K562 (cell line): ENCODE measurements at regions not wholly inside any gene's neighbourhood (a gene's known extent, or its start where the extent isn't known, plus 50 kb on each side); places are given as distances from the start of the nearest gene placed in this dataset.

Experiments used
- ATAC-seq: fragments of 200-7000 bp; cut with Tn5 transposase; 3 replicates; pipeline ENCODE4 v1.9.1; 2020; ENCODE audit warnings: moderate library complexity
- BruUV-seq: library from RNA; stranded (reverse); fragments of 400-500 nt; replicated peaks from 2 replicates; lab custom pipeline; 2021; lab: Mats Ljungman, UMichigan
- CTCF ChIA-PET: fragments of 300-600 bp; formaldehyde crosslinking; extraction: SDS; loops from one replicate; lab custom pipeline; 2021; ENCODE audit warnings: low intra/inter-chr PET ratio; lab: Yijun Ruan, JAX
- POLR2A ChIA-PET: fragments of 300-600, 350-650 bp; sonication (Branson Sonifier 250); formaldehyde crosslinking; extraction: SDS; loops from one replicate; lab custom pipeline; 2021; ENCODE audit warnings: antibody characterized with exemption, inconsistent platforms; lab: Yijun Ruan, JAX
- DNase-seq, 4 experiments: peaks; one replicate each; pipeline versions ENCODE4 v3.0.0 to v3.0.0-alpha.2; 2011 to 2018; ENCODE audit warnings: low spot score in 3 of 4, mixed read lengths in 3 of 4; ENCODE audit errors: extremely low read depth in 1 of 4
- FAIRE-seq: peaks from 2 replicates; lab custom pipeline; 2011; peaks lifted over from hg19 to GRCh38; lab: Jason Lieb, UNC
- H2AFZ ChIP-seq: 2 replicates; pipeline ENCODE4 v1.6.0; 2011; ENCODE audit warnings: low read depth, low read length, control low read depth, inconsistent platforms
- H3K27ac ChIP-seq: fragments of 200-600 bp; 3 replicates; pipeline ENCODE4 v1.8.0; 2011; ENCODE audit warnings: low read depth, mild to moderate bottlenecking, control low read depth, inconsistent platforms, low read length, moderate library complexity, mixed read lengths; ENCODE audit errors: extremely low read depth
- H3K27me3 ChIP-seq, 2 experiments: fragments of 300-600 bp in 1 of 2; 2 replicates in 1 of 2; 3 replicates in 1 of 2; pipeline versions ENCODE4 v1.6.0 to v1.8.0; 2011; ENCODE audit warnings: inconsistent platforms in 2 of 2, low read length in 2 of 2, mild to moderate bottlenecking in 1 of 2, mixed read lengths in 1 of 2, moderate library complexity in 1 of 2; ENCODE audit not compliant: control insufficient read depth in 2 of 2, insufficient read depth in 2 of 2
- H3K36me3 ChIP-seq: fragments of 300-600 bp; 3 replicates; pipeline ENCODE4 v1.8.0; 2011; ENCODE audit warnings: mild to moderate bottlenecking, low read length, inconsistent platforms; ENCODE audit not compliant: control insufficient read depth, insufficient read depth
- H3K4me1 ChIP-seq, 2 experiments: fragments of 200-600 bp in 1 of 2; replicated peaks in 1 of 2; 2 replicates in 1 of 2; 3 replicates in 1 of 2; pipeline versions ENCODE4 v1.5.1 to v1.8.0; 2011; ENCODE audit warnings: inconsistent platforms in 2 of 2, low read length in 2 of 2, mild to moderate bottlenecking in 1 of 2, mixed read lengths in 1 of 2, moderate library complexity in 1 of 2; ENCODE audit not compliant: control insufficient read depth in 2 of 2, insufficient read depth in 2 of 2
- H3K4me2 ChIP-seq: 2 replicates; pipeline ENCODE4 v1.6.1; 2011; ENCODE audit warnings: low read length, control low read depth, inconsistent platforms, mixed read lengths; ENCODE audit not compliant: insufficient read depth
- H3K4me3 ChIP-seq: fragments of 200-600 bp; sonication (generic), shearing (Covaris generic); 2 replicates; pipeline ENCODE4 v1.5.1; 2016; ENCODE audit warnings: control low read depth, inconsistent platforms
- H3K79me2 ChIP-seq: fragments of 200-600 bp; 3 replicates; pipeline ENCODE4 v1.8.0; 2011; ENCODE audit warnings: low read length, inconsistent platforms; ENCODE audit not compliant: control insufficient read depth, insufficient read depth
- H3K9ac ChIP-seq, 2 experiments: 2 replicates each; pipeline versions ENCODE4 v1.6.0 to v1.6.1; 2011; ENCODE audit warnings: low read depth in 2 of 2, low read length in 2 of 2, control low read depth in 1 of 2, inconsistent platforms in 1 of 2, mild to moderate bottlenecking in 1 of 2, mixed read lengths in 1 of 2; ENCODE audit not compliant: insufficient read depth in 1 of 2
- H3K9me1 ChIP-seq: one replicate; pipeline ENCODE4 v1.6.0; 2011; ENCODE audit warnings: inconsistent platforms, mild to moderate bottlenecking, low read length, moderate library complexity; ENCODE audit not compliant: control insufficient read depth, insufficient read depth
- H3K9me3 ChIP-seq: replicated peaks from 2 replicates; pipeline ENCODE4 v1.5.1; 2011; ENCODE audit warnings: low read depth, low read length, inconsistent platforms; ENCODE audit not compliant: control insufficient read depth, insufficient read depth
- H4K20me1 ChIP-seq: replicated peaks from 2 replicates; pipeline ENCODE4 v1.6.1; 2011; ENCODE audit warnings: low read length, inconsistent platforms, mixed read lengths; ENCODE audit not compliant: control insufficient read depth, insufficient read depth
- NR2C2 ChIP-seq, 2 experiments: fragments of 200-800 bp in 1 of 2; sonication (Bioruptor generic) in 1 of 2; sonication (generic) in 1 of 2; formaldehyde crosslinking in 1 of 2; IDR thresholded peaks; 2 replicates each; pipeline versions ENCODE4 v1.6.1 to v1.8.0; 2016 to 2022; ENCODE audit warnings: mild to moderate bottlenecking in 1 of 2, missing compliant biosample characterization in 1 of 2, missing genetic modification characterization in 1 of 2, missing genetic modification reagents in 1 of 2
- PRMT5 ChIP-seq: sonication (generic); formaldehyde crosslinking; IDR thresholded peaks from 2 replicates; pipeline ENCODE4 v1.5.0; 2020; ENCODE audit warnings: missing genetic modification reagents
- RBFOX2 ChIP-seq: fragments of 200-400 bp; formaldehyde crosslinking; IDR thresholded peaks from 2 replicates; pipeline ENCODE4 v1.6.1; 2017; ENCODE audit warnings: low read depth, mild to moderate bottlenecking, low read length, moderate library complexity
- RBM15 ChIP-seq: fragments of 200-400 bp; formaldehyde crosslinking; IDR thresholded peaks from 2 replicates; pipeline ENCODE4 v1.6.1; 2018; ENCODE audit warnings: mild to moderate bottlenecking, low read length, moderate library complexity; ENCODE audit not compliant: insufficient read depth
- RCOR1 ChIP-seq, 2 experiments: IDR thresholded peaks; 2 replicates each; pipeline ENCODE4 v1.6.1; 2012; ENCODE audit warnings: low read depth in 2 of 2, low read length in 2 of 2, borderline replicate concordance in 1 of 2, improper control_type of control experiment in 1 of 2
- RFX7 ChIP-seq: fragments of 250-450 bp; sonication (Bioruptor Pico); IDR thresholded peaks from 2 replicates; pipeline ENCODE4 v1.5.1; 2021; ENCODE audit warnings: mild to moderate bottlenecking
- ZNF584 ChIP-seq: fragments of 200-800 bp; sonication (Bioruptor generic); IDR thresholded peaks from 2 replicates; pipeline ENCODE4 v1.6.1; 2016; ENCODE audit warnings: low read depth, mild to moderate bottlenecking, missing genetic modification characterization, missing compliant biosample characterization
- WGBS: fragments of 100-300 bp; shearing (Covaris generic); methylation state at CpG from one replicate; pipeline ENCODE4 v1.1.6; 2016; ENCODE audit warnings: low coverage, mixed read lengths; ENCODE audit not compliant: insufficient coverage; ENCODE audit errors: missing lambda C conversion rate; 5-methylcytosine and 5-hydroxymethylcytosine counted together
- in situ Hi-C: fragments of 300-500 bp; cut with MboI; formaldehyde crosslinking; loops from 4 replicates; pipeline ENCODE4 v1.15.0; 2018; ENCODE audit warnings: inconsistent platforms, mixed read lengths
- intact Hi-C: fragments of 100-400 bp; cut with micrococcal nuclease; formaldehyde crosslinking; loops from 2 replicates; pipeline ENCODE4 v1.14.2; 2022
- TF ChIP-seq, protein P1 (sequence below), 2 experiments: fragments of 450-650 bp; formaldehyde crosslinking in 1 of 2; IDR thresholded peaks; 2 replicates each; pipeline versions ENCODE4 v1.4.0 to v1.6.1; 2014 to 2020; ENCODE audit warnings: mild to moderate bottlenecking in 2 of 2, borderline replicate concordance in 1 of 2, low read depth in 1 of 2
- TF ChIP-seq, protein P2 (sequence below): fragments of 450-650 bp; formaldehyde crosslinking; IDR thresholded peaks from 2 replicates; pipeline ENCODE4 v1.4.0; 2020; ENCODE audit warnings: mild to moderate bottlenecking

DNA sequence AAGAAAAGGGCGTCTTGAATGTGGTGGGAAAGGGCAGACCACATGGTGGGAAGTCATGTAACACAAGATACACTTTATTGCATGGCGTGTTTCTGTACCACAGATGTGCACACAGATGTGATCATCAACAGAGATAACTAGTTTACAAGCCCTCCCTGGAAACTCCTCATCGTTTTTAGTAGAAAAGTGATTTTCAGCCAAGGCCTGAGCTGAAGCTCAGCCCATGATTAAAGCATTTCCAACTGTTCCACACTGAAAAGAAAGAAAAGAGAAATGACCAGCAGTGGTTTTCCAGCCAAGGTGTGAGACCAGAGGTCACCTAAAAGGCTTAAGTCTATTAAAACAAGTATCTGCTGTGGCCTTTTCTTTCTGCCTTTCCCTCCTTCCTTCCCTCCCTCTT, 463.9 kb upstream of the JAG1 start:
- Histone ChIP-seq H3K27me3 (no peaks in the 10 kb centered on the region), H3K4me2 (no peak overlapping the region), H3K4me1 (no peaks in the 10 kb centered on the region), H3K27ac (no peak overlapping the region), H3K4me3 (no peak overlapping the region), H3K36me3 (no peaks in the 10 kb centered on the region), H3K9ac (no peak overlapping the region), H2AFZ (no peak overlapping the region), H3K9me3 (no peaks in the 10 kb centered on the region), H4K20me1 (no peaks in the 10 kb centered on the region), H3K79me2 (no peaks in the 10 kb centered on the region), H3K9me1 (no peaks in the 10 kb centered on the region)
- POLR2A ChIA-PET, result no interaction called here
- TF ChIP-seq, protein P1, sequence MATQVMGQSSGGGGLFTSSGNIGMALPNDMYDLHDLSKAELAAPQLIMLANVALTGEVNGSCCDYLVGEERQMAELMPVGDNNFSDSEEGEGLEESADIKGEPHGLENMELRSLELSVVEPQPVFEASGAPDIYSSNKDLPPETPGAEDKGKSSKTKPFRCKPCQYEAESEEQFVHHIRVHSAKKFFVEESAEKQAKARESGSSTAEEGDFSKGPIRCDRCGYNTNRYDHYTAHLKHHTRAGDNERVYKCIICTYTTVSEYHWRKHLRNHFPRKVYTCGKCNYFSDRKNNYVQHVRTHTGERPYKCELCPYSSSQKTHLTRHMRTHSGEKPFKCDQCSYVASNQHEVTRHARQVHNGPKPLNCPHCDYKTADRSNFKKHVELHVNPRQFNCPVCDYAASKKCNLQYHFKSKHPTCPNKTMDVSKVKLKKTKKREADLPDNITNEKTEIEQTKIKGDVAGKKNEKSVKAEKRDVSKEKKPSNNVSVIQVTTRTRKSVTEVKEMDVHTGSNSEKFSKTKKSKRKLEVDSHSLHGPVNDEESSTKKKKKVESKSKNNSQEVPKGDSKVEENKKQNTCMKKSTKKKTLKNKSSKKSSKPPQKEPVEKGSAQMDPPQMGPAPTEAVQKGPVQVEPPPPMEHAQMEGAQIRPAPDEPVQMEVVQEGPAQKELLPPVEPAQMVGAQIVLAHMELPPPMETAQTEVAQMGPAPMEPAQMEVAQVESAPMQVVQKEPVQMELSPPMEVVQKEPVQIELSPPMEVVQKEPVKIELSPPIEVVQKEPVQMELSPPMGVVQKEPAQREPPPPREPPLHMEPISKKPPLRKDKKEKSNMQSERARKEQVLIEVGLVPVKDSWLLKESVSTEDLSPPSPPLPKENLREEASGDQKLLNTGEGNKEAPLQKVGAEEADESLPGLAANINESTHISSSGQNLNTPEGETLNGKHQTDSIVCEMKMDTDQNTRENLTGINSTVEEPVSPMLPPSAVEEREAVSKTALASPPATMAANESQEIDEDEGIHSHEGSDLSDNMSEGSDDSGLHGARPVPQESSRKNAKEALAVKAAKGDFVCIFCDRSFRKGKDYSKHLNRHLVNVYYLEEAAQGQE (IDR thresholded peaks at IDR 0.05; ENCODE audit: borderline replicate concordance), result no peak
- TF ChIP-seq, protein P1 (CRISPR knock-in tag; IDR thresholded peaks at IDR 0.05; ENCODE audit: low read depth), result no peak
- TF ChIP-seq NR2C2 (CRISPR knock-in tag; IDR thresholded peaks at IDR 0.05) (no peak), NR2C2 (tag; IDR thresholded peaks at IDR 0.05) (no peak), PRMT5 (CRISPR knock-in tag) (no peak), ZNF584 (CRISPR knock-in tag) (no peak), RFX7 (CRISPR knock-in tag) (no peak), RCOR1 (IDR thresholded peaks at IDR 0.05; ENCODE audit: borderline replicate concordance in 1 of 2, low read depth in 2 of 2, low read length in 2 of 2) (no peak), RBM15 (no peak), RBFOX2 (no peak)
- TF ChIP-seq, protein P2, sequence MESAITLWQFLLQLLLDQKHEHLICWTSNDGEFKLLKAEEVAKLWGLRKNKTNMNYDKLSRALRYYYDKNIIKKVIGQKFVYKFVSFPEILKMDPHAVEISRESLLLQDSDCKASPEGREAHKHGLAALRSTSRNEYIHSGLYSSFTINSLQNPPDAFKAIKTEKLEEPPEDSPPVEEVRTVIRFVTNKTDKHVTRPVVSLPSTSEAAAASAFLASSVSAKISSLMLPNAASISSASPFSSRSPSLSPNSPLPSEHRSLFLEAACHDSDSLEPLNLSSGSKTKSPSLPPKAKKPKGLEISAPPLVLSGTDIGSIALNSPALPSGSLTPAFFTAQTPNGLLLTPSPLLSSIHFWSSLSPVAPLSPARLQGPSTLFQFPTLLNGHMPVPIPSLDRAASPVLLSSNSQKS (CRISPR knock-in tag), result no peak
- in situ Hi-C loops, result no loop called here
- no peak for DNase-seq
- 0% methylated on average over 3 of the region's 3 CpGs for WGBS
- FAIRE-seq, result no peak
- no peak for ATAC-seq
- no TSS peak for BruUV-seq
- intact Hi-C loops, result no loop called here
- CTCF ChIA-PET, result no interaction called here
